ENCODE measurements at regions not wholly inside any gene's neighbourhood (a gene's known extent, or its start where the extent isn't known, plus 50 kb on each side); places are given as distances from the start of the nearest gene placed in this dataset.

GRCh38 chr15:31482122-31482922 lies 155.7 kb downstream of the KLF13 start:
- TF ChIP-seq POLR2AphosphoS5 (IDR thresholded peaks at IDR 0.05; ENCODE audit: borderline replicate concordance, low read depth, low read length) (no peak), EZH2 (IDR thresholded peaks at IDR 0.05) (no peak), FOXP2 (optimal IDR thresholded peaks at IDR 0.05; ENCODE audit: control extremely low read depth, extremely low read length, insufficient read depth) (no peak)
